ENCODE measurements at regions not wholly inside any gene's neighbourhood (a gene's known extent, or its start where the extent isn't known, plus 50 kb on each side); places are given as distances from the start of the nearest gene placed in this dataset.

GRCh38 chr20:50348096-50348495 lies 157.5 kb downstream of the CEBPB start (continued):
- TF ChIP-seq FOXP4 (CRISPR knock-in tag; IDR thresholded peaks at IDR 0.05; ENCODE audit: borderline replicate concordance) = no peak
- peak; percentile 58 for TF ChIP-seq ELF1 (tag; IDR thresholded peaks at IDR 0.05)
- no peak for TF ChIP-seq ARID2 (IDR thresholded peaks at IDR 0.05)
- TF ChIP-seq ARHGAP35 (IDR thresholded peaks at IDR 0.05; ENCODE audit: partially characterized antibody) = no peak
- no peak for TF ChIP-seq FOXJ3 (CRISPR knock-in tag; IDR thresholded peaks at IDR 0.05)
- TF ChIP-seq ZNF584 (CRISPR knock-in tag; IDR thresholded peaks at IDR 0.05; ENCODE audit: low read depth) = 0 out of 2 replicates have a peak, but pooled peaks have one; percentile 27
- no peak for TF ChIP-seq KAT7 (CRISPR knock-in tag; IDR thresholded peaks at IDR 0.05; ENCODE audit: borderline replicate concordance)
- no peak for TF ChIP-seq MYNN (IDR thresholded peaks at IDR 0.05)
- no peak for TF ChIP-seq MYNN (CRISPR knock-in tag; IDR thresholded peaks at IDR 0.05)
- TF ChIP-seq NCOR1 (IDR thresholded peaks at IDR 0.05) = no peak
- TF ChIP-seq ZNF57 (CRISPR knock-in tag; IDR thresholded peaks at IDR 0.05) = no peak
- peak; percentile 54 for TF ChIP-seq CREM (IDR thresholded peaks at IDR 0.05; ENCODE audit: low read depth)
- no peak for TF ChIP-seq SRF (CRISPR knock-in tag; IDR thresholded peaks at IDR 0.05)
- no peak for TF ChIP-seq ZBTB17 (CRISPR knock-in tag; IDR thresholded peaks at IDR 0.05)
- TF ChIP-seq SMAD1 (IDR thresholded peaks at IDR 0.05; ENCODE audit: low read depth, low read length, partially characterized antibody) = no peak
- no peak for TF ChIP-seq SMARCC2 (IDR thresholded peaks at IDR 0.05; ENCODE audit: low read depth)
- TF ChIP-seq CEBPG (CRISPR knock-in tag; IDR thresholded peaks at IDR 0.05) = no peak
- no peak for TF ChIP-seq CEBPG (tag; conservative IDR thresholded peaks at IDR 0.05 in 1 of 2, IDR thresholded peaks at IDR 0.05 in 1 of 2)
- TF ChIP-seq CCNT2 (IDR thresholded peaks at IDR 0.05; ENCODE audit: borderline replicate concordance, extremely low read depth, insufficient read length, low read depth, low read length) = no peak
- no peak for TF ChIP-seq ZBTB33 (CRISPR knock-in tag; IDR thresholded peaks at IDR 0.05)
- TF ChIP-seq CHD1 (IDR thresholded peaks at IDR 0.05; ENCODE audit: low read length) = no peak
- no peak for TF ChIP-seq NR2C2 (CRISPR knock-in tag; IDR thresholded peaks at IDR 0.05)
- TF ChIP-seq NR2C2 (tag; IDR thresholded peaks at IDR 0.05) = no peak
- TF ChIP-seq HOMEZ (CRISPR knock-in tag; IDR thresholded peaks at IDR 0.05) = no peak
- TF ChIP-seq JUN (IDR thresholded peaks at IDR 0.05; ENCODE audit: borderline replicate concordance, low read depth, low read length) = no peak
- TF ChIP-seq JUN (CRISPR knock-in tag; IDR thresholded peaks at IDR 0.05; ENCODE audit: borderline replicate concordance) = no peak
- TF ChIP-seq POLR3G (IDR thresholded peaks at IDR 0.05; ENCODE audit: extremely low read depth, insufficient read length, insufficient replicate concordance) = no peak

Measured in K562 (cell line).